ENCODE measurements at regions not wholly inside any gene's neighbourhood (a gene's known extent, or its start where the extent isn't known, plus 50 kb on each side); places are given as distances from the start of the nearest gene placed in this dataset.

- Mint-ChIP-seq H3K27me3 (ENCODE audit: low read depth) (no peaks in the 10 kb centered on the region; the same call in 1 of the 2 replicates), H3K4me3 (no peak overlapping the region), H3K9me3 (peaks cover 0 to 5% of the 10 kb centered on the region in 2 experiments; a peak in 2 of 5 replicates), H3K27ac (no peak overlapping the region; a peak in 1 of 7 replicates), H3K4me1 (peaks cover 0 to 8% of the 10 kb centered on the region in 2 experiments; a peak in 2 of 4 replicates), H3K36me3 (ENCODE audit: insufficient read depth in 1 of 3, low read depth in 3 of 3) (peaks cover 5 to 7% (median 5%) of the 10 kb centered on the region in 3 experiments; a peak in 6 of 7 replicates)
- Histone ChIP-seq H3K23me2 (ENCODE audit: insufficient read length, low read depth, low read length, poor library complexity, severe bottlenecking) (no peaks in the 10 kb centered on the region), H3K9me3 (ENCODE audit: control insufficient read depth, low read depth, low read length) (no peaks in the 10 kb centered on the region), H4K91ac (ENCODE audit: insufficient read length, low read depth, low read length) (no peak overlapping the region), H3K23ac (ENCODE audit: insufficient read length, low read depth, low read length) (no peak overlapping the region), H2AK5ac (ENCODE audit: insufficient read length, low read length) (no peak overlapping the region), H3K27me3 (ENCODE audit: insufficient read depth, low read length) (no peaks in the 10 kb centered on the region; the same call in 1 of the 2 replicates), H2BK120ac (ENCODE audit: low read depth, low read length, poor library complexity, severe bottlenecking) (no peak overlapping the region), H2BK5ac (ENCODE audit: insufficient read length, low read length) (no peak overlapping the region), H4K20me1 (ENCODE audit: control insufficient read depth, insufficient read depth, insufficient read length) (no peaks in the 10 kb centered on the region), H3K9ac (ENCODE audit: extremely low read depth, insufficient read length, low read length) (no peak overlapping the region), H3T11ph (ENCODE audit: low read length) (no peak overlapping the region), H3K18ac (ENCODE audit: insufficient read length, low read depth, low read length) (no peak overlapping the region), H2BK20ac (ENCODE audit: low read depth, low read length, poor library complexity, severe bottlenecking) (no peak overlapping the region), H3K56ac (ENCODE audit: insufficient read length, low read depth, low read length) (no peak overlapping the region), H3K79me1 (ENCODE audit: insufficient read depth, low read depth, low read length, poor library complexity, severe bottlenecking) (no peaks in the 10 kb centered on the region), H3K27ac (ENCODE audit: insufficient read length, low read depth, low read length) (no peak overlapping the region), H3K4me1 (ENCODE audit: insufficient read depth, low read length) (no peaks in the 10 kb centered on the region), H4K8ac (replicated peaks; ENCODE audit: insufficient read length, low read depth, low read length) (no peak overlapping the region), H2AFZ (ENCODE audit: low read length) (no peak overlapping the region), H4K5ac (ENCODE audit: insufficient read length, low read depth, low read length) (no peak overlapping the region), H2BK15ac (ENCODE audit: low read depth, low read length) (no peak overlapping the region), H3K4me2 (ENCODE audit: insufficient read depth, insufficient read length, low read length) (no peak overlapping the region), H2BK12ac (ENCODE audit: insufficient read length, low read depth, low read length) (no peak overlapping the region), H3K14ac (ENCODE audit: insufficient read depth, low read length) (no peak overlapping the region), H3K4ac (ENCODE audit: low read depth, low read length) (no peak overlapping the region), H3K79me2 (ENCODE audit: insufficient read depth, low read length) (no peaks in the 10 kb centered on the region)
- TF ChIP-seq CTCF (conservative IDR thresholded peaks at IDR 0.05): no peak
- no peak for DNase-seq
- WGBS (ENCODE audit: extremely low coverage, insufficient read length, low lambda C conversion rate): no CpG with 5 or more reads among the region's 16 CpGs
Observed at GRCh38 chr11:70594031-70594430, 195.7 kb downstream of the CTTN start.
